GM12875 (cell line): ENCODE measurements at regions not wholly inside any gene's neighbourhood (a gene's known extent, or its start where the extent isn't known, plus 50 kb on each side); places are given as distances from the start of the nearest gene placed in this dataset.

Experiments
- H3K4me3 ChIP-seq: one replicate; pipeline ENCODE4 v1.5.1; 2011; ENCODE audit warnings: low read depth, low read length, control low read depth
- TF ChIP-seq, protein P1 (sequence below): IDR thresholded peaks from 2 replicates; pipeline ENCODE4 v1.5.1; 2011; ENCODE audit warnings: low read depth, mild to moderate bottlenecking, control low read depth, inconsistent platforms, low read length, moderate library complexity, borderline replicate concordance; ENCODE audit not compliant: insufficient read depth

DNA sequence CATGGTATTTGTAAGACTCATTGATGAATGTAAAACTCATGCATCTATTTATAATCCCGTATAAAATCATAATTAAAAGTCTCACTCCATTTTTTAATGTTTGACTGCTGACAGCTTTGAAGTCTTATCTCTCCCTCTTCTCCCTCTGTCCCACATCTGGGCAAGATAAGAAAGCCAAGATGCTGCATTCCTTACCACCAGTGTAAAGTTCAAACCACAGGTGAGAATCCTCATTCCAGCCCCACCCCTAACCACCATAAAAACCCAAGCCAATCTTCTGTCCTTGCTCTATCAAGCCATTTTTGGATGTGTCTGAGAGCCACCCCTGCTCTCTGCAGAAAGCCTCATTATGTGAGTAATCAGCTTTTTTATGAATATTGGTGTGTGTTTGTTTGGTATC, 59.3 kb upstream of the MAGED1 start:
- TF ChIP-seq, protein P1, sequence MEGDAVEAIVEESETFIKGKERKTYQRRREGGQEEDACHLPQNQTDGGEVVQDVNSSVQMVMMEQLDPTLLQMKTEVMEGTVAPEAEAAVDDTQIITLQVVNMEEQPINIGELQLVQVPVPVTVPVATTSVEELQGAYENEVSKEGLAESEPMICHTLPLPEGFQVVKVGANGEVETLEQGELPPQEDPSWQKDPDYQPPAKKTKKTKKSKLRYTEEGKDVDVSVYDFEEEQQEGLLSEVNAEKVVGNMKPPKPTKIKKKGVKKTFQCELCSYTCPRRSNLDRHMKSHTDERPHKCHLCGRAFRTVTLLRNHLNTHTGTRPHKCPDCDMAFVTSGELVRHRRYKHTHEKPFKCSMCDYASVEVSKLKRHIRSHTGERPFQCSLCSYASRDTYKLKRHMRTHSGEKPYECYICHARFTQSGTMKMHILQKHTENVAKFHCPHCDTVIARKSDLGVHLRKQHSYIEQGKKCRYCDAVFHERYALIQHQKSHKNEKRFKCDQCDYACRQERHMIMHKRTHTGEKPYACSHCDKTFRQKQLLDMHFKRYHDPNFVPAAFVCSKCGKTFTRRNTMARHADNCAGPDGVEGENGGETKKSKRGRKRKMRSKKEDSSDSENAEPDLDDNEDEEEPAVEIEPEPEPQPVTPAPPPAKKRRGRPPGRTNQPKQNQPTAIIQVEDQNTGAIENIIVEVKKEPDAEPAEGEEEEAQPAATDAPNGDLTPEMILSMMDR: no peak

DNA sequence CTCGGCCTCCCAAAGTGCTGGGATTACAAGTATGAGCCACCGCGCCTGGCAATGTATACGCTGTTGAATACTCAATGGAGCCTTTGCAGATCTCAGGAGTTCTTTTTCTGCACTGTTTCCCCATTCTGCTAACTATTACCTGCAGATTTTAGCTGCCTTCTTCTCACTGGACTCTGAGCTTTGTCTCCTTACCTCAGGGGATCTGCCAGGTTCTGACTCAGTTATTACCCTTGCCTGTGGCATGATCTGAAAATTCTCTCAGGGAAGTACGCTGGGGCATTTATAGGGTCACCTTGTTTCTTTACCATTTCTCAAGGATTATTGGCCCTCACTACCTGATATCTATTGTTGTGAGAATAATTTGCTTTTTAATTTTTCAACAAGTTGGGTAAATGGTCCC, 56.6 kb upstream of the MAGED1 start:
- no peak overlapping the region for H3K4me3 ChIP-seq
- TF ChIP-seq, protein P1: no peak

More for the DNA sequence above, 59.3 kb upstream of the MAGED1 start:
- no peak overlapping the region for H3K4me3 ChIP-seq

DNA sequence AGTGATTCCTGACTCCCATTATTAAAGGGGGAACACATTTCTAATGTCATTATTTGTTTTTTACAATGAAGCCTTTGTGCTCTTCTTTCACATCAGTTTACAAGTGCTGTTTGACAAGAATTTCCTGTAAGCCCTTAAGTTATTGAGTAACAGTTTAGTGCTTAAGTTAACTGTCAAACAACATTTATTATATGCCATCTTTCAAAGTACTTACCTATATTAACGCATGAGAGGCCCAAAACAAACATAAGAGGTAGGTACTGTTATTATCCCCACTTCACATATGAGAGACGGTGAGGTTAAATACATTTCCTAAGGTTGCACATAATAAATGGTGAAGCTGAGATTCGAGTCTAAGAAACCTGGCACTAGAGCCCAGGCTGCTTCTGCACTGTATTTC, 56.0 kb upstream of the MAGED1 start:
- H3K4me3 ChIP-seq: no peak overlapping the region
- TF ChIP-seq, protein P1: no peak

DNA sequence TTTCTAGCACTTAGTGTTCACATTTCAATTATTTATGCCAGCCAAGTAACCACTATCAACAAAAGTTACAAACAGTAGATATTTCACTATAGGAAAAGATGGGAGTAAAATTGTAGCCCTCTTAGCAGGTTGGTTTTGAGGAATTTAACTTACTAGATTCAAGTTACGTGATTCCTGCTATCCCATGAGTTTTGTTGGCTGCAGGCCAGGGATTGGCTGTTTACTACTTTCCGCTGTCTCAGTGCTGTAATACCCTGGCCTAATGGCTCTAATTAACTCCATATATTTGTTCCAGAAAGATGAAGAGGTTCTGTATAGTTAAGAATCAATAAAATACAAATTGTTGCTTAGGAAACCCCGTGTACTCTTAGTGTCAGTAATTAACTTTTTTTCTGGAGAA, 55.5 kb upstream of the MAGED1 start:
- H3K4me3 ChIP-seq: no peak overlapping the region
- TF ChIP-seq, protein P1: no peak
